ENCODE measurements at regions not wholly inside any gene's neighbourhood (a gene's known extent, or its start where the extent isn't known, plus 50 kb on each side); places are given as distances from the start of the nearest gene placed in this dataset.
"Not testable (repeated sequence)": the region's sequence is repeated elsewhere in the genome, so short reads cannot be mapped to it uniquely, and the experiment has no call there.

GRCh38 chr6:97885325-97885724, 602.3 kb upstream of the MMS22L start:
- DNase-seq (ENCODE audit: low read depth in 1 of 2, low spot score in 1 of 2): no peak

DNA sequence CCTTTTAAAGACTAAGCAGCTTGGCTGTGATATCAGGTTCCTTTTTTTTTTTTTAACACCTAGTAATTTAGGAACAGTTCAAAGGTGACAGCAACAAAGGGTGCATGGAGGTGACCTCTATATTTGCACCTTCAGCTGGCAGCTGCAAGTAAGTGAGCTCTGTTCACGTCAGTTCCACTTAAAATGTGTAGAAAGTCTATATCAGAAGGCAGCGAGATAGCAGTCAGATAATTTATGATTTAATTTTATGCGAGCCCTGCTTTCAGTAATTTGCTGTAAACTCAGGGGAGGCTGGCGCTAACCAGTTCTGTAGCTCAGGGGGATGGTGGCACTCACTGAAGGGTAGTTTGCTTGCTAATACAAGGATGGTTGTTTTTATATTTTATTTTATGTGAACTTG, 602.8 kb upstream of the MMS22L start:
- DNase-seq (ENCODE audit: low read depth in 1 of 2, low spot score in 1 of 2): no peak

DNA sequence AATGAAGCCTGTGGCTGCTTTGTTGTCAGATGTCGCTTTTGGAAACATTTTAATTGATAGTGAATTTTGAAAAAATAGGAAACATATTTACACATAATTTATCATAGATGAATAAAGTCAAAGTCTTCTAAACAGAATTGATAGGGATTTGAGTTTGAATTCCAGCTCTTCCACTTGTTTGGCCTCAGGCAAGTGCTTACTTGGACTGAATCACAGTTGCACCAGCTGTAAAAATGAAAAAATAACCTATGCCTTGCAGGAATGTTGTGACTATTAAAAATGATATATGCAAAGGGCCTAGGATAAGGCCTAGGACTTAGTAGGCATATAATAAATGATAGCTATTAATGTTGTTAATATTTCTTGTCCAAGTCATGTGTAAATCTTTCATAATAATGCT, 618.5 kb upstream of the MMS22L start:
- no peak for DNase-seq (ENCODE audit: low read depth in 1 of 2, low spot score in 1 of 2)

DNA sequence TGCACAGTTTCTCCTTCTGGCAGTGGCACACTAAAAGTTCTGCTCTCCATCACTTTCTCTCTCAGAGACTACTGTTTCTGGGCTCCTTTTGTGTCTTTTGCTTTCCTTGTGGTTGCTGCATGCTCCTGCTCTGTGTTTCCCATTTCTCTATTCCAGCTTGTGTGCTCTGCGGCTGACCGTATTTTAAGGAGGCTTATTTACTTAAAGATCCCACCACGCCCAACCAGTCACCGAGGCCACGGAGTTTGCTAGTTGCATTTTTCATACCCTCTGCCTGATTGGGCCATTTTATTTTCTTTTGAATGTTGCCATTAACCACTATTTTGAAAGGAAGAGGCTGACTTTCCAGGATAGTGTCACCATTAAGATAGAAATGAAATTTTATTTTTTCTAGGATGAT, 626.4 kb upstream of the MMS22L start:
- no peak for DNase-seq (ENCODE audit: low read depth in 1 of 2, low spot score in 1 of 2)

- no peak for DNase-seq (ENCODE audit: low read depth in 1 of 2, low spot score in 1 of 2)
These were observed 630.7 kb upstream of the MMS22L start for GRCh38 chr6:97913721-97914120.

DNA sequence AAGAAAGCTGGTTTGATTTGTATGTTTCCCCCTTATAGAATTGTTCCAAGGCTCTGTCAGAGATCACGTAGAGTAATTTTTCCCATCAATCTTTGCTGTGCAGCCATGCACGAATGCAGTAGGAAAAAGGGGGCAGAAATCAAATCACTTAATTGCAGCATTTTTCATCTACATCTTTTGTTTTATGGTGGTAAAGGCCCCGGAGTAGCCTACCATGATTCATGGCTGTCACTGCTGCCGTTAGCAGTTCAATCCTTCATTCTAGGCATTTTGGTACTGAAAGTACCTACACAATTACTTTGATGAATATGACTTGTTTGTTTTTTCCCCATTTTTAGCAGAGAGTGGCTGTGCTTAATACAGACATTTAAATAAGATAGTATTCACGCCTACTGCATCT, 631.9 kb upstream of the MMS22L start:
- DNase-seq (ENCODE audit: low read depth in 1 of 2, low spot score in 1 of 2): no peak

DNA sequence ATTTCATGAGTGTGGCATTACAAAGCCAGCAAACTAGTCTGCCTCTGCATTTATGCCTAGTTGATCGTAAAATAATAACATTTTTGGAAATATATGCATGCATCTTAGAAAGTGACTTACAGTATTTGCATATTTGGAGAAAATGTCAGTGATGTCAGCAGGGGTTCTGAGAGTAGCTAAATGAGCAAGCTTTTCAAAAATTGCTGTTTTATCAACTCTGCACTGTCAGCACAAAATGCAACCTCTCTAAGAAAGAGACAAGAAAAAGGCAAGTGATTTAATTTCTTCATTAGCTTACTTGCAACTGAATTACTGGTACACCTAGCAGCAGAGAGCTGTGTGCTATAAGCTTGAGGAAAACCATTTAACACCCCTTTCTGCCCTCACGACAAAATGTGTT, 632.5 kb upstream of the MMS22L start:
- no peak for DNase-seq (ENCODE audit: low read depth in 1 of 2, low spot score in 1 of 2)

DNA sequence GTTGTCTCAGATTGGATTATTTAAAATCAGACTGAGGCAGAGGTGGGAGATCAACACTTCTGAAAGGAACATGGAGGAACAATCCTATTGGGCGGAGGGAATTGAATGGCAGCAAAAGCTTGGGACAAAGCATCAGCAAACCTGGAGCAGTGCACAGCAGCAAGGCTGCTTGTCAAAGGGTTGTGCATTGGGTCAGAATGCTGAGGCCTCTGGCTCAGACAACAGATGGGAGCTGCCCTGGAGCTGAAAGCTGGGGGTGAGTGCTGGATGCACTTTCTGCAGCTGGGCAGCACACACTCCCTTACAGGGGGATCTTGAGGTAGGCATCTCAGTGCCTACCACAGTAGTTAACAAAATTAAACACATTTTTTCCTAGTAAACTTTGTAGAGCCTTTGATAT, 634.4 kb upstream of the MMS22L start:
- DNase-seq (ENCODE audit: low read depth in 1 of 2, low spot score in 1 of 2): no peak

DNA sequence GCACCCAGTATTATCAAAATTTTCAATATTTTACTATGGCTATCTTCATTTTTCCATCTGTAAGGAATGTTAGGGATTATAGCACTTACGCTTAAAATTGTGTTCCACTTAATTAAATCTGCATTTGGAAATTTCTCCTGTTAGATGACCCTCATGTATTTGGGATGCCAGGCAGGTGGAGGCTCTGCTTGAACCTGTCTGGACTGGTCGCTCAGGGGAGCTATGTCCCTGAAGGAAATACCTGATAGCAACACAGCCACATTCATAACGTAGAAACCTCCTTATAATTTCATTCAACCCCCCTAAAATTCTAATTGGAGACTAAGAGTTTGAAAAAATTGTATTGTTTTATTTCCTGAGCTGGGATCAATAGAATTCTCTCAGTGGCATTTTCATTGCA, 636.0 kb upstream of the MMS22L start:
- no peak for DNase-seq (ENCODE audit: low read depth in 1 of 2, low spot score in 1 of 2)

- no peak for DNase-seq (ENCODE audit: low read depth in 1 of 2, low spot score in 1 of 2)
These were observed 636.6 kb upstream of the MMS22L start for GRCh38 chr6:97919631-97920030.

- DNase-seq (ENCODE audit: low read depth in 1 of 2, low spot score in 1 of 2): no peak
These were observed 640.2 kb upstream of the MMS22L start for GRCh38 chr6:97923249-97923648.

DNA sequence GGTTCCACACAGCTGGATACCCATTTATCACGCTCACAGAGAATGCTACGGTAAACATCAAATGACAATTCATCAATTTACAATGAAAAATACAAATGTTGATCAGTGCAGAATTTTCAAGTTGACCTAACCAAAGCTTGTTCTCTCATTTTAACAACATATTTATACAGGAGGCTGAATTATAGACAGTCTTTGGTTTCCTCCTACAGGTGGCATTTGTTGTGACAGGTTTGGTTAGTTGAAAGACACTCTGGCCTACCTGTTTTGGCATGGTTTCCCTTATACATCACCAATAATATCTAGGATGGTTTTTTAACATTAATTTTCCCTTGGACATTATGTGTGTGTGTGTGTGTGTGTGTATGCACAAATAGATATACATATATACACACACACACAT, 642.5 kb upstream of the MMS22L start:
- no peak for DNase-seq (ENCODE audit: low read depth in 1 of 2, low spot score in 1 of 2)

DNA sequence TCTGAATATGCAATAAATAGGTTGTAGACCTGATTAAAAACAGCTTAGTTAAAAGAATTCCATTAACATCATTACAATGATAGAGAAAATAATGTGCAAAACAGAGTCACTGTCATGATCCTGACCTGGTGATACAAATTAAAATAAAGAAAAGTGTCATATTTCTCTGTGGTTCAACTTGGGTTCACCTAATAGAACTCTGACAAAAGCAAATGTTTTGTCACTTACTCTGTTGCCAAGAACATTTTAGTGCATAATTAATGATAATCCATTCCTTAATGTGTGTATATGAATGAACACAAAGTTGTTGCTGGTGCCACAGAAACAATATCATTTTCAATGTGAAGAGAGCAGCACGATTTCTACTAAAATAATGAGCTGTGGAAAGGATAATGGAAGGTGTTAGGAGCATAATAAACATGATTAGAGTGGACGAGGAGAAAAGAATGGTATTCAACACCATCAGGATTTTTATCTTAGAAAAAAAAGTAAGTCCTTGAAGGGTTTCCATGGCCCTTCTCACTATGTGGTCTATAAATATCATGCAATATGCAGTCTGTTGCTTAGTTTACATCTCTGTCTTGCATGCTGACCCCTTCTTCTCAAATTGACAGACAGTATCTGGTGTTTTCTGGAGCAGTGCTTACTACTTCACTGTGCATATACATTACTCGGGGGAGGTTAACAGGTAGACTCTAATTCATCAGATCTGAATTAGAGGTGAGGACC, 656.6 kb upstream of the MMS22L start:
- no peak for DNase-seq (ENCODE audit: low read depth in 1 of 2, low spot score in 1 of 2)

DNA sequence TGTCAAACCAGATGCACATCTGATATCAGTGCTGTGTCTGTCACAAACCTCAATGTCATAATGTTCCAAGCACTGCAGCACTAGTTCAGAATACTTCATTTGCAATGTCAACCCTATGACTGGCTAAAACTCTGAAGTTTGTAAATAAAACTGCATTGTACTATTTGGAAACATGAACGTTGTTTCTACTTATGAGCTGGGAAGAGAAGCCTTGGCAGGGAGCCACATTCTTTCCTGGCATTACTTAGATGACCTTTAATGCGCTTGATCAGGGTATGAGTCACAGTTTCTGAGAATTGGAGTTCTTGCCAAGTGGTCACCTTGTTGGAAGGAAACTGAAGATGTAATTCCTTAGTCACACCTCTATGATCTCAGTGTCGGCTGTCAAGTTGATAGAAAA, 664.8 kb upstream of the MMS22L start:
- no peak for DNase-seq (ENCODE audit: low read depth in 1 of 2, low spot score in 1 of 2)

- no peak for DNase-seq (ENCODE audit: low read depth in 1 of 2, low spot score in 1 of 2)
These were observed 675.1 kb upstream of the MMS22L start for GRCh38 chr6:97958134-97958533.

GRCh38 chr6:97963193-97963592, 680.2 kb upstream of the MMS22L start:
- no peak for DNase-seq (ENCODE audit: low read depth in 1 of 2, low spot score in 1 of 2)

- DNase-seq (ENCODE audit: low read depth in 1 of 2, low spot score in 1 of 2): no peak
These were observed 686.0 kb upstream of the MMS22L start for GRCh38 chr6:97969065-97969464.

GRCh38 chr6:97977084-97977483, 694.1 kb upstream of the MMS22L start:
- no peak for DNase-seq (ENCODE audit: low read depth in 1 of 2, low spot score in 1 of 2)

GRCh38 chr6:97978855-97979271, 695.8 kb upstream of the MMS22L start:
- DNase-seq (ENCODE audit: low read depth in 1 of 2, low spot score in 1 of 2): no peak

DNA sequence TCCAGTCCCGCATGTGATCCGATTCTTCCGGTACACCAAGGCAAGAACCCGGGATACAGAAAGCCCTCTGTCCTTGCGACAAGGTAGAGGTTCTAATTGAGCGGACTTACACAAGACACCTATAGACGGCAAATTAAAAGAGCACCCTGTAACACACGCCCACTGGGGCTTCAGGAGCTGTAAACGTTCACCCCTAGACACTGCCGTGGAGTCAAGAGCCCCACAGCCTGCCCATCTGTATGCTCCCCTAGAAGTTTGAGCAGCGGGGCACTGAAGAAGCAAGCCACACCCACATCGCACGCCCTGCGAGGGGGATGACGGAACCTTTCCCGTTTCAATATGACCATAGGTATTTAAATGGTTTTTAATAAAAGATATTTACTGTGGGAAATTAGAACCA, 696.3 kb upstream of the MMS22L start:
- not testable (repeated sequence) for DNase-seq (ENCODE audit: low read depth in 1 of 2, low spot score in 1 of 2)

- no peak for DNase-seq (ENCODE audit: low read depth in 1 of 2, low spot score in 1 of 2)
These were observed 706.4 kb upstream of the MMS22L start for GRCh38 chr6:97989451-97989850.

DNA sequence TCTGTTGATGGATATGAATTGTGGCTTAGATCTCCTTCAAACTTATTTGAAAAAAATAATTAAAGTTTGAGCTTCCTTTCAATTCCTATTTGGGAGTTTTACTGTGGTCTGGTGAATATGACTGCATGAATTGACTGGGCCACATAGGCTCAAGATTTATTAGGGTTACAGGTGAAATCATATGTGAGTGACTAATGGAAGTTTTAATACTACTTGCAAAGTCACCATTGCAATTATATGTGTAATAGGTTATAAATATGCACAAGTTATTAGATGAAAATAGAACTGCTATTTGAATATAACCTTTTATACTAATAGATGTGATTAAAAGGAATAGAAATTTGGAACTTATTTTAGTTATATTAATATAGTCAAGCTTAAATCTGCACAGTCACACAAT, 712.1 kb upstream of the MMS22L start:
- no peak for DNase-seq (ENCODE audit: low read depth in 1 of 2, low spot score in 1 of 2)

- DNase-seq (ENCODE audit: low read depth in 1 of 2, low spot score in 1 of 2): no peak
These were observed 719.7 kb upstream of the MMS22L start for GRCh38 chr6:98002678-98003077.
